H1 (cell line): ENCODE measurements at regions not wholly inside any gene's neighbourhood (a gene's known extent, or its start where the extent isn't known, plus 50 kb on each side); places are given as distances from the start of the nearest gene placed in this dataset.

Experiments used
- CTCF ChIA-PET: fragments of 300-600 bp; sonication (Branson Sonifier 250); formaldehyde crosslinking; loops from one replicate; lab custom pipeline; 2021; ENCODE audit not compliant: partially characterized antibody; lab: Charles Lee
- POLR2A ChIA-PET: fragments of 300-600 bp; sonication (Branson Sonifier 250); formaldehyde crosslinking; loops from one replicate; lab custom pipeline; 2021; ENCODE audit warnings: inconsistent platforms; ENCODE audit not compliant: partially characterized antibody; lab: Charles Lee
- DNase-seq, 2 experiments: peaks; one replicate each; pipeline versions ENCODE4 v3.0.0 to v3.0.0-alpha.2; 2010 to 2022; ENCODE audit warnings: low spot score in 2 of 2, low read depth in 1 of 2, mixed read lengths in 1 of 2
- FAIRE-seq: peaks from 2 replicates; lab custom pipeline; 2011; peaks lifted over from hg19 to GRCh38; lab: Jason Lieb, UNC
- H2AFZ ChIP-seq: 2 replicates; pipeline ENCODE4 v1.8.1; 2012; ENCODE audit warnings: low read length, inconsistent platforms
- H2AK5ac ChIP-seq: 2 replicates; pipeline ENCODE4 v1.6.1; 2013; ENCODE audit warnings: low read depth, low read length
- H2BK120ac ChIP-seq: replicated peaks from 2 replicates; pipeline ENCODE3; 2013; ENCODE audit warnings: low read depth, low read length, inconsistent platforms
- H2BK12ac ChIP-seq: 2 replicates; pipeline ENCODE4 v1.6.1; 2013; ENCODE audit warnings: low read depth, low read length
- H2BK15ac ChIP-seq: 2 replicates; pipeline ENCODE4 v1.6.1; 2013; ENCODE audit warnings: low read length
- H2BK20ac ChIP-seq: 2 replicates; pipeline ENCODE4 v1.6.1; 2013; ENCODE audit warnings: low read length
- H2BK5ac ChIP-seq: 2 replicates; pipeline ENCODE4 v1.6.1; 2013; ENCODE audit warnings: low read depth, low read length
- H3K14ac ChIP-seq: 2 replicates; pipeline ENCODE4 v1.6.1; 2013; ENCODE audit warnings: inconsistent platforms; ENCODE audit not compliant: insufficient read length
- H3K18ac ChIP-seq: 2 replicates; pipeline ENCODE4 v1.6.1; 2013; ENCODE audit warnings: low read length; ENCODE audit errors: extremely low read depth
- H3K23ac ChIP-seq: 2 replicates; pipeline ENCODE4 v1.6.1; 2013; ENCODE audit warnings: inconsistent platforms; ENCODE audit not compliant: insufficient read length
- H3K23me2 ChIP-seq: 2 replicates; pipeline ENCODE4 v1.6.1; 2013; ENCODE audit warnings: low read depth, low read length
- H3K27ac ChIP-seq: 2 replicates; pipeline ENCODE4 v1.6.1; 2011; ENCODE audit warnings: low read depth, low read length, inconsistent platforms
- H3K27me3 ChIP-seq, 4 experiments: replicated peaks in 1 of 4; 1 replicate in 1 of 4; 2 replicates in 3 of 4; pipeline versions ENCODE4 v1.6.1 to v1.8.1; 2011 to 2013; ENCODE audit warnings: low read length in 3 of 4, mild to moderate bottlenecking in 3 of 4, inconsistent platforms in 2 of 4, mixed read lengths in 2 of 4, moderate library complexity in 1 of 4; ENCODE audit not compliant: control insufficient read depth in 3 of 4, insufficient read depth in 3 of 4; ENCODE audit errors: extremely low read depth in 1 of 4
- H3K36me3 ChIP-seq, 4 experiments: 2 replicates each; pipeline versions ENCODE4 v1.6.1 to v1.8.1; 2011 to 2013; ENCODE audit warnings: mild to moderate bottlenecking in 4 of 4, low read length in 3 of 4, moderate library complexity in 2 of 4, control low read depth in 1 of 4, inconsistent platforms in 1 of 4; ENCODE audit not compliant: insufficient read depth in 4 of 4, control insufficient read depth in 2 of 4
- H3K4ac ChIP-seq: replicated peaks from 2 replicates; pipeline ENCODE3; 2013; ENCODE audit warnings: low read length, low read depth, mixed read lengths, inconsistent platforms; ENCODE audit not compliant: insufficient read length
- H3K4me1 ChIP-seq, 4 experiments: replicated peaks in 1 of 4; 1 replicate in 1 of 4; 2 replicates in 3 of 4; pipeline versions ENCODE4 v1.6.1 to v1.8.1; 2011 to 2013; ENCODE audit warnings: low read length in 3 of 4, inconsistent platforms in 2 of 4, mixed read lengths in 1 of 4; ENCODE audit not compliant: insufficient read depth in 4 of 4, control insufficient read depth in 3 of 4
- H3K4me2 ChIP-seq, 2 experiments: 2 replicates each; pipeline versions ENCODE4 v1.6.1 to v1.8.1; 2011 to 2013; ENCODE audit warnings: low read depth in 2 of 2, low read length in 2 of 2, control low read depth in 1 of 2, inconsistent platforms in 1 of 2, mild to moderate bottlenecking in 1 of 2; ENCODE audit not compliant: insufficient read depth in 1 of 2
- H3K4me3 ChIP-seq, 4 experiments: fragments of 200-600, 300-600 bp in 1 of 4; sonication (generic), shearing (Covaris generic), sonication (Bioruptor Twin) in 1 of 4; 2 replicates each; pipeline versions ENCODE4 v1.5.1 to v1.8.1; 2011 to 2016; ENCODE audit warnings: low read length in 4 of 4, low read depth in 3 of 4, control low read depth in 2 of 4, inconsistent platforms in 2 of 4, mild to moderate bottlenecking in 2 of 4, mixed read lengths in 1 of 4, moderate library complexity in 1 of 4; ENCODE audit not compliant: insufficient read depth in 2 of 4; ENCODE audit errors: extremely low read depth in 1 of 4
- H3K56ac ChIP-seq: replicated peaks from 2 replicates; pipeline ENCODE3; 2013; ENCODE audit warnings: low read depth, mild to moderate bottlenecking, mixed read lengths, low read length, inconsistent platforms; ENCODE audit not compliant: insufficient read length
- H3K79me1 ChIP-seq: 2 replicates; pipeline ENCODE4 v1.6.1; 2013; ENCODE audit warnings: low read depth, low read length, control low read depth
- H3K79me2 ChIP-seq, 2 experiments: 2 replicates each; pipeline versions ENCODE4 v1.6.1 to v1.8.1; 2012 to 2013; ENCODE audit warnings: low read length in 2 of 2, mild to moderate bottlenecking in 2 of 2, inconsistent platforms in 1 of 2; ENCODE audit not compliant: insufficient read depth in 2 of 2, control insufficient read depth in 1 of 2
- H3K9ac ChIP-seq, 4 experiments: replicated peaks in 1 of 4; 1 replicate in 1 of 4; 2 replicates in 3 of 4; pipeline versions ENCODE4 v1.6.1 to v1.8.1; 2011 to 2013; ENCODE audit warnings: low read depth in 3 of 4, low read length in 3 of 4, control low read depth in 2 of 4, mild to moderate bottlenecking in 2 of 4, moderate library complexity in 2 of 4, inconsistent platforms in 1 of 4; ENCODE audit errors: extremely low read depth in 1 of 4
- H3K9me3 ChIP-seq, 2 experiments: 2 replicates each; pipeline versions ENCODE4 v1.6.1 to v1.8.1; 2012 to 2013; ENCODE audit warnings: mild to moderate bottlenecking in 2 of 2, moderate library complexity in 2 of 2, control low read depth in 1 of 2, inconsistent platforms in 1 of 2, low read depth in 1 of 2, low read length in 1 of 2, mixed read lengths in 1 of 2; ENCODE audit not compliant: insufficient read depth in 2 of 2
- H4K20me1 ChIP-seq, 2 experiments: replicated peaks in 1 of 2; 2 replicates each; pipeline versions ENCODE3 to v1.8.1; 2011 to 2013; ENCODE audit warnings: inconsistent platforms in 2 of 2, low read length in 2 of 2, mild to moderate bottlenecking in 1 of 2; ENCODE audit not compliant: insufficient read depth in 2 of 2, control insufficient read depth in 1 of 2
- H4K5ac ChIP-seq: 2 replicates; pipeline ENCODE4 v1.6.1; 2013; ENCODE audit warnings: low read length, low read depth, mixed read lengths, inconsistent platforms; ENCODE audit not compliant: insufficient read length
- H4K8ac ChIP-seq: 2 replicates; pipeline ENCODE4 v1.8.0; 2013; ENCODE audit warnings: mild to moderate bottlenecking, moderate library complexity, low read length, inconsistent platforms; ENCODE audit not compliant: insufficient read depth; ENCODE audit errors: extremely low read depth
- H4K91ac ChIP-seq: replicated peaks from 2 replicates; pipeline ENCODE3; 2013; ENCODE audit warnings: low read length, mixed read lengths, inconsistent platforms; ENCODE audit not compliant: insufficient read length
- NANOG ChIP-seq: IDR thresholded peaks from 2 replicates; pipeline ENCODE4 v1.6.1; 2011; ENCODE audit warnings: low read length, low read depth, mild to moderate bottlenecking, inconsistent platforms; ENCODE audit not compliant: insufficient read depth, poor library complexity, severe bottlenecking
- SP1 ChIP-seq: IDR thresholded peaks from 2 replicates; pipeline ENCODE4 v1.6.1; 2011; ENCODE audit warnings: low read depth, low read length
- WGBS, 2 experiments: shearing (Covaris generic) in 1 of 2; methylation state at CpG; one replicate each; pipeline versions ENCODE4 v1.1.6 to v1.1.7; 2013 to 2015; ENCODE audit warnings: low lambda C conversion rate in 2 of 2, mixed read lengths in 2 of 2, inconsistent platforms in 1 of 2, low coverage in 1 of 2, missing lambda C conversion rate in 1 of 2; ENCODE audit not compliant: insufficient replicate concordance in 2 of 2, insufficient coverage in 1 of 2, insufficient read length in 1 of 2; ENCODE audit errors: extremely low coverage in 1 of 2, missing lambda C conversion rate in 1 of 2; 5-methylcytosine and 5-hydroxymethylcytosine counted together

DNA sequence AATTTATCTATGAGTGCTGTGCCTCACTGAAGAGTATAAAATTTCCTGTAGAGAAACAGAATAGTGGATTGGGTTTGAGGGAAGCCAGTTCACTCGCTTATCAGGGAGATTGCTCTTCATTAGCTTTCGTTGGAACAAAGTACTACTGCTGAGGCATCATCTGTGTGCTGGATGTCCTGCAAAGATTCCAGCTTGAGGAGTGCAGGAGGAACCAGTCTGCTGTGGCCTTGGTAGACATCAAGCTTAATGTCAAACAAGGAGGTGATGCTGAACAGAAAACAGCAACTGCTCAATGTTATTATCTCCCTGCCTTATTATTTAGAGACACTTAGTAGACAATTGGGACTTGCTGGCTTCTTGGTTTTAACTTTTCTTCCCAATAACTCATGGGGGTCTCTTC is 297.5 kb upstream of the DPH6 start:
- Histone ChIP-seq H3K23me2 (no peaks in the 10 kb centered on the region), H4K8ac (no peak overlapping the region), H3K4me3 (no peak overlapping the region), H3K27ac (no peak overlapping the region), H3K14ac (no peak overlapping the region), H2BK20ac (no peak overlapping the region), H2AK5ac (no peak overlapping the region), H3K23ac (no peak overlapping the region), H3K79me2 (no peaks in the 10 kb centered on the region), H2AFZ (no peak overlapping the region), H2BK12ac (no peak overlapping the region), H3K27me3 (no peaks in the 10 kb centered on the region), H4K5ac (no peak overlapping the region), H3K4ac (no peak overlapping the region), H2BK5ac (no peak overlapping the region), H4K91ac (no peak overlapping the region), H2BK120ac (no peak overlapping the region), H3K9ac (no peak overlapping the region), H3K79me1 (no peaks in the 10 kb centered on the region), H3K4me2 (no peak overlapping the region), H3K36me3 (no peaks in the 10 kb centered on the region), H3K56ac (no peak overlapping the region), H4K20me1 (no peaks in the 10 kb centered on the region), H3K9me3 (no peaks in the 10 kb centered on the region), H3K18ac (no peak overlapping the region), H3K4me1 (peaks cover 2 to 5% (median 3%) of the 10 kb centered on the region in 4 experiments; a peak in 6 of 7 replicates), H2BK15ac (no peak overlapping the region)
- FAIRE-seq (no peak), DNase-seq (no peak)
- CTCF ChIA-PET, result no interaction called here
- 94% methylated on average over 2 of the region's 2 CpGs; no CpG with 5 or more reads in 1 of the 2 experiments for WGBS, 2 experiments
- no peak for TF ChIP-seq SP1
- no peak for TF ChIP-seq NANOG
- POLR2A ChIA-PET, result no interaction called here
